Gastroesophageal sphincter (tissue), 3 donors: ENCODE measurements at regions not wholly inside any gene's neighbourhood (a gene's known extent, or its start where the extent isn't known, plus 50 kb on each side); places are given as distances from the start of the nearest gene placed in this dataset.

ENCODE experiments used
- CTCF ChIP-seq, 4 experiments: fragments of 200-600 bp in 2 of 4; fragments of 450-650 bp in 2 of 4; sonication (generic) in 1 of 4; IDR thresholded peaks; one replicate each; pipeline ENCODE4 v1.5.1; 2017 to 2019; ENCODE audit warnings: antibody characterized with exemption in 4 of 4, mild to moderate bottlenecking in 2 of 4, moderate library complexity in 2 of 4
- EP300 ChIP-seq: sonication (generic); formaldehyde crosslinking; IDR thresholded peaks from one replicate; pipeline ENCODE4 v1.6.1; 2017; ENCODE audit warnings: antibody characterized with exemption, mild to moderate bottlenecking
- POLR2A ChIP-seq, 2 donors: fragments of 450-650 bp; IDR thresholded peaks; one replicate each; pipeline ENCODE4 v1.6.1; 2017; ENCODE audit warnings: antibody characterized with exemption in 2 of 2, mild to moderate bottlenecking in 2 of 2, moderate library complexity in 1 of 2
- POLR2AphosphoS5 ChIP-seq: sonication (generic); formaldehyde crosslinking; IDR thresholded peaks from one replicate; pipeline ENCODE4 v1.6.1; 2017; ENCODE audit warnings: antibody characterized with exemption

- TF ChIP-seq CTCF (IDR thresholded peaks at IDR 0.05) (no peak), POLR2AphosphoS5 (no peak), EP300 (no peak), POLR2A (IDR thresholded peaks at IDR 0.05) (no peak)
These were observed 1718.4 kb downstream of the TP53TG3F start for GRCh38 chr16:35177851-35178250.
